ENCODE measurements at regions not wholly inside any gene's neighbourhood (a gene's known extent, or its start where the extent isn't known, plus 50 kb on each side); places are given as distances from the start of the nearest gene placed in this dataset.

- H3K9me2 ChIP-seq (ENCODE audit: insufficient read depth): no peaks in the 10 kb centered on the region
- no peak overlapping the region for H3K27ac ChIP-seq (ENCODE audit: low read depth, low read length)
- no peaks in the 10 kb centered on the region for H3K27me3 ChIP-seq (ENCODE audit: insufficient read depth, low read length)
- ChIA-PET RAD21 (ENCODE audit: low non-redundant PET in 1 of 2, low total read pairs in 2 of 2, uncharacterized antibody in 2 of 2, unreplicated experiment in 2 of 2) (no interaction called here), CTCF (no interaction called here), POLR2A (no interaction called here)
- H3K79me2 ChIP-seq (ENCODE audit: insufficient read depth, low read length): no peaks in the 10 kb centered on the region
- H3K4me3 ChIP-seq (replicated peaks in 1 of 2; ENCODE audit: low read depth in 1 of 2, low read length in 2 of 2): no peak overlapping the region
- H3K9ac ChIP-seq (ENCODE audit: low read length): no peak overlapping the region
- H3K4me2 ChIP-seq (ENCODE audit: low read length): no peak overlapping the region
- H3K9me3 ChIP-seq (ENCODE audit: control insufficient read depth in 1 of 2, insufficient read depth in 1 of 2, low read depth in 1 of 2, low read length in 2 of 2): peaks cover 8 to 22% of the 10 kb centered on the region in 2 experiments; a peak in 3 of 4 replicates
- intact Hi-C loops (cut with micrococcal nuclease): no loop called here
- ATAC-seq: no peak
- TF ChIP-seq FOSL1 (IDR thresholded peaks at IDR 0.05; ENCODE audit: low read depth): no peak
- TF ChIP-seq ZBTB33 (IDR thresholded peaks at IDR 0.05; ENCODE audit: extremely low read depth, insufficient replicate concordance, low read length): no peak
- TF ChIP-seq RAD21 (IDR thresholded peaks at IDR 0.05; ENCODE audit: low read depth): no peak
- TF ChIP-seq ZFX (IDR thresholded peaks at IDR 0.05): no peak
- TF ChIP-seq TCF7L2 (IDR thresholded peaks at IDR 0.05; ENCODE audit: borderline replicate concordance, extremely low read depth, insufficient read depth, insufficient read length): no peak
- TF ChIP-seq POLR2A (IDR thresholded peaks at IDR 0.05; ENCODE audit: borderline replicate concordance, extremely low read depth, insufficient read depth, insufficient read length): no peak
- no peak for TF ChIP-seq EGR1 (IDR thresholded peaks at IDR 0.05; ENCODE audit: low read depth)
- TF ChIP-seq, protein P1, sequence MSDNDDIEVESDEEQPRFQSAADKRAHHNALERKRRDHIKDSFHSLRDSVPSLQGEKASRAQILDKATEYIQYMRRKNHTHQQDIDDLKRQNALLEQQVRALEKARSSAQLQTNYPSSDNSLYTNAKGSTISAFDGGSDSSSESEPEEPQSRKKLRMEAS (IDR thresholded peaks at IDR 0.05): no peak
- no peak for TF ChIP-seq ELF1 (IDR thresholded peaks at IDR 0.05; ENCODE audit: borderline replicate concordance, low read depth)
- H2AFZ ChIP-seq (ENCODE audit: low read depth, low read length, poor library complexity, severe bottlenecking): no peak overlapping the region
- DNase-seq (ENCODE audit: low read depth, low spot score): no peak
- H3K4me1 ChIP-seq (ENCODE audit: control insufficient read depth in 1 of 2, insufficient read depth in 2 of 2, low read length in 2 of 2): no peaks in the 10 kb centered on the region
- BruUV-seq (replicated peaks): no TSS peak
- no peaks in the 10 kb centered on the region for H4K20me1 ChIP-seq (ENCODE audit: insufficient read depth)
- no peaks in the 10 kb centered on the region for H3K36me3 ChIP-seq (ENCODE audit: control insufficient read depth in 1 of 2, insufficient read depth in 2 of 2, low read length in 2 of 2)
Observed at GRCh38 chr11:25349537-25349936, 852.7 kb downstream of the LUZP2 start.

All from HCT116 (cell line).